ENCODE measurements at regions not wholly inside any gene's neighbourhood (a gene's known extent, or its start where the extent isn't known, plus 50 kb on each side); places are given as distances from the start of the nearest gene placed in this dataset.

- no peak for DNase-seq (ENCODE audit: low read depth, low spot score)
These were observed 502.9 kb downstream of the SHQ1 start for GRCh38 chr3:72345237-72345878.

- DNase-seq (ENCODE audit: low read depth, low spot score), result no peak
These were observed 503.6 kb downstream of the SHQ1 start for GRCh38 chr3:72344647-72345046.

- no peak for DNase-seq (ENCODE audit: low read depth, low spot score)
These were observed 504.0 kb downstream of the SHQ1 start for GRCh38 chr3:72344236-72344635.

GRCh38 chr3:72343078-72343477, 505.2 kb downstream of the SHQ1 start:
- DNase-seq (ENCODE audit: low read depth, low spot score), result no peak

GRCh38 chr3:72342450-72342849, 505.8 kb downstream of the SHQ1 start:
- DNase-seq (ENCODE audit: low read depth, low spot score), result no peak

- DNase-seq (ENCODE audit: low read depth, low spot score), result no peak
These were observed 506.3 kb downstream of the SHQ1 start for GRCh38 chr3:72341920-72342319.

- no peak for DNase-seq (ENCODE audit: low read depth, low spot score)
These were observed 506.9 kb downstream of the SHQ1 start for GRCh38 chr3:72341380-72341770.

- DNase-seq (ENCODE audit: low read depth, low spot score), result no peak
These were observed 507.5 kb downstream of the SHQ1 start for GRCh38 chr3:72340476-72341379.

- DNase-seq (ENCODE audit: low read depth, low spot score), result no peak
These were observed 508.2 kb downstream of the SHQ1 start for GRCh38 chr3:72340056-72340455.

GRCh38 chr3:72339670-72340030, 508.6 kb downstream of the SHQ1 start:
- DNase-seq (ENCODE audit: low read depth, low spot score), result no peak

- DNase-seq (ENCODE audit: low read depth, low spot score), result peak; percentile 32
These were observed 509.1 kb downstream of the SHQ1 start for GRCh38 chr3:72338942-72339669.

- DNase-seq (ENCODE audit: low read depth, low spot score), result no peak
These were observed 509.9 kb downstream of the SHQ1 start for GRCh38 chr3:72338082-72338941.

GRCh38 chr3:72337480-72337855, 510.8 kb downstream of the SHQ1 start:
- no peak for DNase-seq (ENCODE audit: low read depth, low spot score)

GRCh38 chr3:72336821-72337479, 511.3 kb downstream of the SHQ1 start:
- no peak for DNase-seq (ENCODE audit: low read depth, low spot score)

- no peak for DNase-seq (ENCODE audit: low read depth, low spot score)
These were observed 512.1 kb downstream of the SHQ1 start for GRCh38 chr3:72336114-72336651.

- no peak for DNase-seq (ENCODE audit: low read depth, low spot score)
These were observed 512.7 kb downstream of the SHQ1 start for GRCh38 chr3:72335458-72336095.

- no peak for DNase-seq (ENCODE audit: low read depth, low spot score)
These were observed 513.4 kb downstream of the SHQ1 start for GRCh38 chr3:72334681-72335457.

GRCh38 chr3:72332689-72333088, 515.6 kb downstream of the SHQ1 start:
- no peak for DNase-seq (ENCODE audit: low read depth, low spot score)

GRCh38 chr3:72332036-72332435, 516.2 kb downstream of the SHQ1 start:
- DNase-seq (ENCODE audit: low read depth, low spot score), result no peak

Measured in activated CD4-positive, CD25-positive, alpha-beta regulatory T cell treated with anti-CD3 and anti-CD28 coated beads, Interleukin-2, amount 50 U/mL, for 16 hours (primary cell).